Retina (tissue), 1 donor: ENCODE measurements at regions not wholly inside any gene's neighbourhood (a gene's known extent, or its start where the extent isn't known, plus 50 kb on each side); places are given as distances from the start of the nearest gene placed in this dataset.

Experiments
- DNase-seq: peaks from one replicate; pipeline ENCODE4 v3.0.0-alpha.2; 2016

DNA sequence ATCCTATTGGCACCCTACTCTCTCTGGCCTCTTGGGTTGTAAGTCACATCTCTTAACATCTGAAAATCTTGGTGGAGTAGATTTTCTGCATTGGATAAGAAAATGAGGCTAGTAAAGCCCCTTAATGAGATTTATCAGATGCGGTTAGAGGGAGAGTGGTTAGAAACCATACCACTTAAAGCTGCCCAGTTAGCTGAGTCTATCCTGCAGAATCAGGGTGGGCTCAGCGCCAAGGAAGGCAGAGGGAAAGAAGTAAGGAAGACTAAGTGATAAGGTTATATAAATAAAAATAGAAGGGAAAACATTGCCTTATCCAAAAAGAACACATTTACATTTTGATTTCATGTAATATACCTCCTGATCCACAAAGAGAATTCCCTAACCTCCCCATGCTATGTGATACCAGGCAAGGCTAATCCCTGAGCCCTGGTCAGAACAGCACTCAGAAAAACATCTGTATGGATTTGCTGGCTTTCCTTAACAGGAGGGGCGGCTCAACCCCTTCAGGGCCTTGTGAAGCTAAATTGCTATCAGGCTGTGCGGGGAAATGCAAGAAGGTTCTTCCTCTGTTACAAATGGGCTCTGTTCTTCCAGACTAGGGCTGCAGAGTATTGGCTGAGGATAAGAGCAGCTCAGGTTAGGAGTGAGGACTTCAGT, 101.7 kb downstream of the SNX19 start:
- DNase-seq = no peak

DNA sequence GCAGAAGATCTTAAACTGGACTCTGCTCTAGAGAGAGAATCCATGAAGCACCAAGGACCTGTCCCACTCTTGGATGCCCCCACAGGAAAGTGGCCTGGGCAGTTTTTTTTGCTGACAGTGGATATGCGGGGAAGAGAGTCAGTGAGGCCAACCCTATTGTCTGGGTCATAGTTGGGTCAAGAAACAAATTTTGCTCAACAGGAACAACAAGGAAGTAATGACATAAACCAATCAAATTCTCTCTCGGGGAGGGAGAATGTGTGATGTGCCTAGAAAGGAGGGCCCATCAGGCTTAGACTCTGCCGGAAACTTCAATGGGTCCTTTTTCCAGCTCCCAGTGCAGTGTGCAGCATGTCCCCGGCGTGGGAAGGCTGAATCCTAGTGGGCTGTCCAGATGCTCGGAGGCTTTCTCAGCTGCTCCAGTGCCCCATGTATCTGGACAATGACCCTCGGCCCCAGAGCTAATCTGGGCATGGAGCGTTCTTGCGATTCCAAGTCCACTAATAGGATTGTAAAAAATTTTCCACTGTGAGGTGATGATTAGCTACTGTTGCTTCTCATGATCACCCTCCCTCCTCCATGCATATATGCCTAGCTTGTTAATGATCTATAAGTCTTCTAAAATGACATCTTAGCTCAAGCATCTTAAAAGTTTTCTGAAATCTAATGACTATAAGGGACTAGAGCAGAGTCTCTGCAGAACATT, 101.0 kb downstream of the SNX19 start:
- DNase-seq = no peak

DNA sequence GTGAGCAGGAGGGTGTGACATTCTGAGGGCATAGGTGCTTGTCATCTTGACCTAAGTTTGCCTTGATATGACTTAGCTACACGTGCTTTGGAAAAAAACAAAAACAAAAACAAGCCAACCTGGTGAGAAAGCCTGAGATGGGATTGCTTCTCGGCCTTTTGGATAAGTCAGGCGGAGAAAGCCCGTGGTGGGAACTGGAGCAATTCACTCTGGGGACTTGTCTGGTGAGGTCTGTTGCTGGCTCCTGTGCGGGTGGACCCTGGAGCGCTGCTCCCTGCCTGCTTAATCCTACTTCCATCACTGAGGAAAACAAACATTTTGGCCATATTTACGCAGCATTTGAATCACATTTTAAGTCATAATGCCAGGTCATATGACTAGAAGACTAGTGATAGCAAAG, 100.3 kb downstream of the SNX19 start:
- no peak for DNase-seq

DNA sequence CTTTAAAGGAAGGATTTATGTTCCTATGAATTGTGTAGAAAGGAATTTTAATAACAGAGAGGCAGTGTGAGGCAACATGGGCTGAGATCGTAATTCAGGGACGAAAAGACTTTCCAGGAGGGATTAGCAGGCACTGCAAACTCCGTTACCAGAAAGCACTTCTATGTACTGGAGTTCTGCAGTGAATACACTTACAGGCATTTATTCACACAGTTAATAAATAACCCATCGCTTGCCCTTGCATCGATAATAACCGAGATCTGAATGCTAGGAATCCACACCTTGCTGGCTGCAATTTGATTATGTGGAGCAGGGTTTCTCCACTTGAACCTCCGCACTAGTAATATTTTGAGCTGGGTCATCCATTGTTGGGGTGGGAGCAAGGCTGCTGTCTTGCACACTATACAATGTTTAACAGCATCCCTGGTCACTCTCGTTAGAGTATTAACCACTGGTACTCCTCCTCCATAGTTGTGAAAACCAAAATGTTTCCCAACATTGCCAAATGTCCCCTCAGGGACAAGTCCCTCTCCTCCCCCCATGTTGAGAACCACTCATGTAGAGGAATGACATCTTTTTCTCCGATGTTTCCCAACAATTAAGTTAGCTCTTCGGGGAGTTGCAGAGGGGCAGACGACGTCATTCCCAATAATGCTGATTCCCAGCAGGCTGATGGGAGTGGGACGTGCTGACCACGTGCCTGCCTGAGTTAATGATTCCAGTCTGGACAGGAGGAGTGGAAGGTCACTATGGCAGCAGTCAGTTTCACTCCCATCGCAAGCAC, 99.5 kb downstream of the SNX19 start:
- no peak for DNase-seq

DNA sequence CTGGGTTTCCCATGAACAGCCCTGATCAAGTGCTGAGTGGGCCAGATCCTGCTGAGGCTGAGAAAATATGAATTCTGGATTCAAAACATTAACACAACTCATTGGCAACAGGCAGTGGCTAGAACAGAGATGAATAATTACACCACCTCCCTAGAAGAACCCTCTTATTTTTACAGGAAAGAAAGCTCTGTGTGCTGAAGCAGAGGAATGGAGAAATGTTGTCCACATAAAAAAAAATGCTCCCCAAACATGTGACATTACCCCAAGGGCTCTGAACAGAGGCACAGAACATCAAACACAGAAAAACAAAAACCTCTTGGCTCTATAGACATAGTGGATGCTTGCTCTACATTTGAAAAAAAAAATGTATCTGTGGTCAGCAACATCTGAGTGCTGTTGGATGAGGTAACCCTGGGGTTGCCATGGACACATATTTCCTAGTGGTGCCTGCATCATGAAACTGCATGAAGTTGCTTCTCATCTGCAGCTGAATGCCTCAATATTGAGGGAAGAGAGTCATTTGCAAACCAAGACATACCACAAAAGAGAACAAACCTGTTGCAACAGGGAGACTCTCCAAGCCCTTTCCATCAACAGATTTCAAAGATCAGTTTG, 98.8 kb downstream of the SNX19 start:
- no peak for DNase-seq

DNA sequence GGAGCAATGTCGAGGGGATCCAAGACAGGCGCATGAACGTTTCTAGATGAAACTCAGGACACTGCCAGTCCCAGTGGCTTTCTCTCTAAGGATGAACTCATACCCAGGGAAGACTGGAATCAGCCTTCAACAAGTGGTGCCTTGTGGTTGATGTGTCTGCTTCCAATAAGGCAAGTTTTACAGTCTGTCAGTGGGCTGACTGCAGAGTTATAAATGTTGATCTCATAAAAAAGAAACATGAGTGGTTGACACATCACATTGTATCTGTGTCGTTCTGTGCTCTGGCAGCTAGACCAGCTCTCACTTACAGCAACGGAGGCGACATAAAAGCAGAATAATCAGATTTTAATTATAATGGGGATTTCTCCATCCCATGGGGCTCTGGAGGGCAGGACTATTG, 96.7 kb downstream of the SNX19 start:
- no peak for DNase-seq
